ENCODE measurements at regions not wholly inside any gene's neighbourhood (a gene's known extent, or its start where the extent isn't known, plus 50 kb on each side); places are given as distances from the start of the nearest gene placed in this dataset.

DNA sequence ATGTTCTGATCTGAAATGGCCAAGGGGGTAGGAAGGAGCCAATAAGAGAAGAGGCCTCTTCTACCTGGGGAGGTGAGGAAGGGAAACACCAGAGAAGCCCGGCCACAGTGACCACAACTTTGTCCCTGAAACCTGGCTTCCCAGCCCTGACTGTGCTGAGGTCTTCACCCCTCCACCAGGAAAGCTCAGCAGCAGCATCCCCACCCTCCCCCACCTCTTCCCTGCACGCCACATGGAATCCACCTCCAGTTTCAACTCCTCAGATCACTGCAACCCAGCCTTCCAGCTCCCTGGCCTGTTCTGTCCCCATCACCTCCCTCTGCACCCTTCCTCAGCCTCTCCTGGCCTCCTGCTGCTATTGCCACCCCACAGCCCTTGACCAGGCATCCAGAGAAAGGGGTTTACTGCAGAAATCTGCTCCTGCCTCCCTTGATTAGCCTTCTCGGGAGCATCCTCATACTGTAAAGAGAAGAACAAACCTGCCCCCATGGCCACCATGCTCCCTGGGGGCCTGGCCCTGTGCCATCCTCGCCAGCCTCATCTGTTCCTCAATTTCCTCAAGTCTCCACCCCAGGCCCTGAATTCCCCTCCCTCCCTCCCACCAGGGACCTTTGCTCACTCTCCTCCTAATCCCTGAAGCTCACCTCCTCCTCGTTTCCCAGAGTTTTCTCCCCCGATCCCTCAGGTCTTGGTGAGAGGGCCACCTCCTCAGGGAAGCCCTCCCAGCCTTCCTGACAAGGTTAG is 450.9 kb downstream of the MATN1 start:
- TF ChIP-seq CTCF (IDR thresholded peaks at IDR 0.05) (no peak), POLR2AphosphoS5 (IDR thresholded peaks at IDR 0.05) (no peak)

Measured in upper lobe of left lung (tissue), 4 donors.